Endothelial cell of umbilical vein (primary cell): ENCODE measurements at regions not wholly inside any gene's neighbourhood (a gene's known extent, or its start where the extent isn't known, plus 50 kb on each side); places are given as distances from the start of the nearest gene placed in this dataset.

Experiments
- BruUV-seq: library from RNA; stranded (reverse); fragments of 400-500 nt; replicated peaks from 2 replicates; lab custom pipeline; 2021; lab: Mats Ljungman, UMichigan
- CTCF ChIA-PET: fragments of 300-600, 350-600 bp; sonication (Branson Sonifier 250); formaldehyde crosslinking; loops from one replicate; lab custom pipeline; 2021; ENCODE audit warnings: antibody characterized with exemption, inconsistent platforms; lab: Charles Lee
- POLR2A ChIA-PET: fragments of 300-600, 350-600 bp; sonication (Branson Sonifier 250); formaldehyde crosslinking; loops from one replicate; lab custom pipeline; 2021; ENCODE audit warnings: antibody characterized with exemption, inconsistent platforms; lab: Charles Lee
- DNase-seq: peaks from one replicate; pipeline ENCODE4 v3.0.0-alpha.2; 2011; ENCODE audit warnings: low read depth, low spot score
- FAIRE-seq: peaks from 2 replicates; lab custom pipeline; 2011; peaks lifted over from hg19 to GRCh38; lab: Jason Lieb, UNC
- H2AFZ ChIP-seq: 2 replicates; pipeline ENCODE4 v1.6.0; 2012; ENCODE audit warnings: low read depth, low read length, control low read depth, inconsistent platforms
- H3K27ac ChIP-seq: 2 replicates; pipeline ENCODE4 v1.5.1; 2011; ENCODE audit warnings: low read depth, mild to moderate bottlenecking, control low read depth, low read length, moderate library complexity; ENCODE audit not compliant: insufficient read depth
- H3K27me3 ChIP-seq, 2 experiments: 2 replicates each; pipeline versions ENCODE4 v1.6.0 to v1.6.1; 2011; ENCODE audit warnings: low read length in 2 of 2, mixed read lengths in 1 of 2; ENCODE audit not compliant: control insufficient read depth in 2 of 2, insufficient read depth in 2 of 2
- H3K36me3 ChIP-seq, 2 experiments: 2 replicates in 1 of 2; 3 replicates in 1 of 2; pipeline ENCODE4 v1.5.1; 2011; ENCODE audit warnings: low read length in 2 of 2, mild to moderate bottlenecking in 1 of 2, moderate library complexity in 1 of 2; ENCODE audit not compliant: control insufficient read depth in 2 of 2, insufficient read depth in 2 of 2; ENCODE audit errors: extremely low read depth in 1 of 2
- H3K4me1 ChIP-seq: 3 replicates; pipeline ENCODE4 v1.5.1; 2011; ENCODE audit warnings: mild to moderate bottlenecking, low read length; ENCODE audit not compliant: control insufficient read depth, insufficient read depth; ENCODE audit errors: extremely low read depth
- H3K4me2 ChIP-seq: 2 replicates; pipeline ENCODE4 v1.6.1; 2011; ENCODE audit warnings: low read length, control low read depth, mixed read lengths; ENCODE audit not compliant: insufficient read depth
- H3K4me3 ChIP-seq, 3 experiments: fragments of 200-600 bp in 1 of 3; sonication (generic), shearing (Covaris generic) in 1 of 3; replicated peaks in 1 of 3; 2 replicates each; pipeline ENCODE4 v1.5.1; 2011 to 2016; ENCODE audit warnings: control low read depth in 3 of 3, low read length in 3 of 3, mild to moderate bottlenecking in 2 of 3, inconsistent platforms in 1 of 3, low read depth in 1 of 3, moderate library complexity in 1 of 3; ENCODE audit not compliant: insufficient read depth in 1 of 3
- H3K79me2 ChIP-seq: 2 replicates; pipeline ENCODE4 v1.6.0; 2012; ENCODE audit warnings: low read length, inconsistent platforms; ENCODE audit not compliant: control insufficient read depth, insufficient read depth
- H3K9ac ChIP-seq: replicated peaks from 2 replicates; pipeline ENCODE3; 2011; ENCODE audit warnings: low read length, control low read depth; ENCODE audit not compliant: insufficient read depth; ENCODE audit errors: extremely low read depth
- H3K9me1 ChIP-seq: replicated peaks from 3 replicates; pipeline ENCODE4 v1.6.0; 2011; ENCODE audit warnings: mild to moderate bottlenecking, low read length; ENCODE audit not compliant: control insufficient read depth, insufficient read depth; ENCODE audit errors: extremely low read depth
- H3K9me3 ChIP-seq: replicated peaks from 2 replicates; pipeline ENCODE4 v1.5.1; 2012; ENCODE audit warnings: low read length, inconsistent platforms; ENCODE audit not compliant: control insufficient read depth, insufficient read depth
- H4K20me1 ChIP-seq: replicated peaks from 2 replicates; pipeline ENCODE3; 2011; ENCODE audit warnings: mild to moderate bottlenecking, low read length; ENCODE audit not compliant: control insufficient read depth, insufficient read depth; ENCODE audit errors: extremely low read depth
- EZH2 ChIP-seq: IDR thresholded peaks from 2 replicates; pipeline ENCODE4 v1.6.1; 2012; ENCODE audit warnings: borderline replicate concordance, low read depth, mild to moderate bottlenecking, moderate library complexity, low read length, inconsistent platforms; ENCODE audit not compliant: severe bottlenecking
- FOS ChIP-seq: IDR thresholded peaks from 2 replicates; pipeline ENCODE4 v1.6.1; 2011; ENCODE audit warnings: mild to moderate bottlenecking, low read length, moderate library complexity, borderline replicate concordance; ENCODE audit not compliant: insufficient read depth
- GATA2 ChIP-seq: IDR thresholded peaks from 2 replicates; pipeline ENCODE4 v1.7.0; 2011; ENCODE audit warnings: low read depth, mild to moderate bottlenecking, moderate library complexity, mixed read lengths, low read length; ENCODE audit not compliant: insufficient read length, insufficient read depth
- JUN ChIP-seq: IDR thresholded peaks from 2 replicates; pipeline ENCODE4 v1.6.1; 2011; ENCODE audit warnings: borderline replicate concordance, low read depth; ENCODE audit not compliant: insufficient read length, insufficient read depth
- MYC ChIP-seq: IDR thresholded peaks from one replicate; pipeline ENCODE4 v1.6.1; 2011; ENCODE audit warnings: mild to moderate bottlenecking, low read depth, low read length
- POLR2A ChIP-seq: IDR thresholded peaks from 2 replicates; pipeline ENCODE4 v1.6.1; 2012; ENCODE audit warnings: low read depth, mild to moderate bottlenecking, control low read depth, low read length
- POLR2AphosphoS5 ChIP-seq: IDR thresholded peaks from 2 replicates; pipeline ENCODE4 v1.6.1; 2012; ENCODE audit warnings: low read depth, mild to moderate bottlenecking, control low read depth, low read length, moderate library complexity; ENCODE audit not compliant: insufficient read depth
- dilution Hi-C: fragments of 300-500 bp; cut with MboI; formaldehyde crosslinking; loops from one replicate; pipeline ENCODE4 v1.15.0; 2019; ENCODE audit warnings: low sequenced_read_pairs; ENCODE audit not compliant: extremely low pct_ligation_motif_present
- intact Hi-C: fragments of 100-400 bp; cut with micrococcal nuclease; formaldehyde crosslinking; loops from one replicate; pipeline ENCODE4 v1.10.0; 2022
- TF ChIP-seq, protein P1 (sequence below), 2 donors: IDR thresholded peaks; 1 replicate in 1 of 2; 2 replicates in 1 of 2; pipeline ENCODE4 v1.5.1; 2011; ENCODE audit warnings: low read length in 2 of 2, mild to moderate bottlenecking in 2 of 2, moderate library complexity in 2 of 2, control low read depth in 1 of 2, inconsistent platforms in 1 of 2, low read depth in 1 of 2; ENCODE audit not compliant: insufficient read depth in 1 of 2; ENCODE audit errors: extremely low read depth in 1 of 2
- TF ChIP-seq, protein P2 (sequence below): IDR thresholded peaks from 2 replicates; pipeline ENCODE4 v1.6.1; 2011; ENCODE audit not compliant: insufficient read depth, insufficient read length

DNA sequence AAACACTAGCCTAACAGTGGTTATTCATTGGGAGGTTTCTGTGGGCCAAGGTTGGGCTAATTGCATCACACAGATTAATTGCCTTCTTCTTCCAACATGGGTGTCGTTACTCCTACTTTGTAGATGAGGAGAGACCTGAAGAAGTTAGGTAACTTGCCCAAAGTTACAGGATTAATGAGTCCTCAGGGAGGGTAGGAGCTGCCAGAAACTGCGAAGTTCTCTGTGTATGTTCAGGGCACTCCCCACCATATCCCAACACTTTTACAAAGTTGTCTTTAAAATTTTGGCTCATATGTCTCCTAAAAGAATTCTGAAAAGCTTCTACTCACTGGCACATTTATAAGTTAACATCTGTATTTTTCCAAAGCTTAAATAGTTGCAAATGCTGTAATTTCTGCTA, 323.5 kb upstream of the HSF2 start:
- Histone ChIP-seq H3K4me2 (no peak overlapping the region), H3K79me2 (no peaks in the 10 kb centered on the region), H3K9me3 (no peaks in the 10 kb centered on the region), H2AFZ (no peak overlapping the region), H3K4me1 (no peaks in the 10 kb centered on the region), H3K27me3 (no peaks in the 10 kb centered on the region), H3K9me1 (no peaks in the 10 kb centered on the region), H3K9ac (no peak overlapping the region), H3K27ac (no peak overlapping the region), H3K4me3 (no peak overlapping the region), H3K36me3 (no peaks in the 10 kb centered on the region), H4K20me1 (no peaks in the 10 kb centered on the region)
- no peak for DNase-seq
- dilution Hi-C loops (no loop called here), intact Hi-C loops (no loop called here)
- no peak for FAIRE-seq
- POLR2A ChIA-PET, result no interaction called here
- CTCF ChIA-PET, result no interaction called here
- TF ChIP-seq JUN, result no peak
- TF ChIP-seq, protein P1, sequence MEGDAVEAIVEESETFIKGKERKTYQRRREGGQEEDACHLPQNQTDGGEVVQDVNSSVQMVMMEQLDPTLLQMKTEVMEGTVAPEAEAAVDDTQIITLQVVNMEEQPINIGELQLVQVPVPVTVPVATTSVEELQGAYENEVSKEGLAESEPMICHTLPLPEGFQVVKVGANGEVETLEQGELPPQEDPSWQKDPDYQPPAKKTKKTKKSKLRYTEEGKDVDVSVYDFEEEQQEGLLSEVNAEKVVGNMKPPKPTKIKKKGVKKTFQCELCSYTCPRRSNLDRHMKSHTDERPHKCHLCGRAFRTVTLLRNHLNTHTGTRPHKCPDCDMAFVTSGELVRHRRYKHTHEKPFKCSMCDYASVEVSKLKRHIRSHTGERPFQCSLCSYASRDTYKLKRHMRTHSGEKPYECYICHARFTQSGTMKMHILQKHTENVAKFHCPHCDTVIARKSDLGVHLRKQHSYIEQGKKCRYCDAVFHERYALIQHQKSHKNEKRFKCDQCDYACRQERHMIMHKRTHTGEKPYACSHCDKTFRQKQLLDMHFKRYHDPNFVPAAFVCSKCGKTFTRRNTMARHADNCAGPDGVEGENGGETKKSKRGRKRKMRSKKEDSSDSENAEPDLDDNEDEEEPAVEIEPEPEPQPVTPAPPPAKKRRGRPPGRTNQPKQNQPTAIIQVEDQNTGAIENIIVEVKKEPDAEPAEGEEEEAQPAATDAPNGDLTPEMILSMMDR (IDR thresholded peaks at IDR 0.05; ENCODE audit: extremely low read depth in 1 of 2, insufficient read depth in 1 of 2, low read depth in 1 of 2, low read length in 2 of 2), result no peak
- TF ChIP-seq, protein P2, sequence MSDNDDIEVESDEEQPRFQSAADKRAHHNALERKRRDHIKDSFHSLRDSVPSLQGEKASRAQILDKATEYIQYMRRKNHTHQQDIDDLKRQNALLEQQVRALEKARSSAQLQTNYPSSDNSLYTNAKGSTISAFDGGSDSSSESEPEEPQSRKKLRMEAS, result no peak
- TF ChIP-seq MYC, result no peak
- no peak for TF ChIP-seq FOS
- TF ChIP-seq GATA2, result no peak
- no peak for TF ChIP-seq EZH2
- no peak for TF ChIP-seq POLR2AphosphoS5
- TF ChIP-seq POLR2A, result no peak
- no TSS peak for BruUV-seq
